ENCODE measurements at regions not wholly inside any gene's neighbourhood (a gene's known extent, or its start where the extent isn't known, plus 50 kb on each side); places are given as distances from the start of the nearest gene placed in this dataset.

GRCh38 chr6:108746366-108746765 lies 101.9 kb upstream of the ARMC2 start:
- ATAC-seq (no peak), DNase-seq (no peak)
- no peak overlapping the region for H3K4me3 ChIP-seq
- no peak overlapping the region for H3K27ac ChIP-seq
- TF ChIP-seq POLR2A (IDR thresholded peaks at IDR 0.05) (no peak), CTCF (IDR thresholded peaks at IDR 0.05 in 4 of 5, conservative IDR thresholded peaks at IDR 0.05 in 1 of 5) (no peak)
- H3K36me3 ChIP-seq = no peaks in the 10 kb centered on the region
- no peaks in the 10 kb centered on the region for H3K27me3 ChIP-seq
- peaks cover 0 to 3% of the 10 kb centered on the region in 2 donors for H3K4me1 ChIP-seq
- intact Hi-C loops (cut with DNase I; ENCODE audit: low total_unique reads) = no loop called here
- H3K9me3 ChIP-seq = no peaks in the 10 kb centered on the region
- in situ Hi-C loops (cut with MboI; ENCODE audit: low sequenced_read_pairs in 4 of 4) = no loop called here

- DNase-seq (no peak), ATAC-seq (no peak)
- Histone ChIP-seq H3K9me3 (no peaks in the 10 kb centered on the region), H3K4me3 (no peak overlapping the region), H3K27me3 (no peaks in the 10 kb centered on the region), H3K36me3 (no peaks in the 10 kb centered on the region), H3K4me1 (peaks cover 0 to 3% of the 10 kb centered on the region in 2 donors), H3K27ac (no peak overlapping the region)
- in situ Hi-C loops (cut with MboI; ENCODE audit: low sequenced_read_pairs in 4 of 4) (no loop called here), intact Hi-C loops (cut with DNase I; ENCODE audit: low total_unique reads) (no loop called here)
- TF ChIP-seq POLR2A (IDR thresholded peaks at IDR 0.05) = no peak
Measured at GRCh38 chr6:108746836-108747575, 101.2 kb upstream of the ARMC2 start.

- Histone ChIP-seq H3K4me3 (no peak overlapping the region), H3K9me3 (no peaks in the 10 kb centered on the region), H3K27ac (no peak overlapping the region), H3K36me3 (no peaks in the 10 kb centered on the region), H3K4me1 (peaks cover 0 to 3% of the 10 kb centered on the region in 2 donors), H3K27me3 (no peaks in the 10 kb centered on the region)
- TF ChIP-seq POLR2A (IDR thresholded peaks at IDR 0.05) = no peak
- no peak for TF ChIP-seq CTCF (IDR thresholded peaks at IDR 0.05 in 4 of 5, conservative IDR thresholded peaks at IDR 0.05 in 1 of 5)
- no peak for DNase-seq
- intact Hi-C loops (cut with DNase I; ENCODE audit: low total_unique reads) = no loop called here
- in situ Hi-C loops (cut with MboI; ENCODE audit: low sequenced_read_pairs in 4 of 4) = no loop called here
- no peak for ATAC-seq
Measured at GRCh38 chr6:108748055-108748454, 100.2 kb upstream of the ARMC2 start.

- Histone ChIP-seq H3K9me3 (no peaks in the 10 kb centered on the region), H3K4me1 (peaks cover 0 to 2% of the 10 kb centered on the region in 2 donors), H3K4me3 (no peak overlapping the region), H3K36me3 (no peaks in the 10 kb centered on the region), H3K27me3 (no peaks in the 10 kb centered on the region), H3K27ac (no peak overlapping the region)
- intact Hi-C loops (cut with DNase I; ENCODE audit: low total_unique reads) (no loop called here), in situ Hi-C loops (cut with MboI; ENCODE audit: low sequenced_read_pairs in 4 of 4) (no loop called here)
- no peak for DNase-seq
- ATAC-seq = no peak
- TF ChIP-seq CTCF (IDR thresholded peaks at IDR 0.05 in 4 of 5, conservative IDR thresholded peaks at IDR 0.05 in 1 of 5) (no peak), POLR2A (IDR thresholded peaks at IDR 0.05) (no peak)
Measured at GRCh38 chr6:108748959-108749358, 99.3 kb upstream of the ARMC2 start.

- ATAC-seq (no peak), DNase-seq (no peak)
- TF ChIP-seq CTCF (IDR thresholded peaks at IDR 0.05 in 4 of 5, conservative IDR thresholded peaks at IDR 0.05 in 1 of 5) = no peak
- no peak for TF ChIP-seq POLR2A (IDR thresholded peaks at IDR 0.05)
- H3K27me3 ChIP-seq = no peaks in the 10 kb centered on the region
- no peaks in the 10 kb centered on the region for H3K36me3 ChIP-seq
- no peaks in the 10 kb centered on the region for H3K9me3 ChIP-seq
- in situ Hi-C loops (cut with MboI; ENCODE audit: low sequenced_read_pairs in 4 of 4) = no loop called here
- peaks cover 4 to 8% of the 10 kb centered on the region in 2 donors for H3K4me1 ChIP-seq
- no peak overlapping the region for H3K4me3 ChIP-seq
- no peak overlapping the region for H3K27ac ChIP-seq
- intact Hi-C loops (cut with DNase I; ENCODE audit: low total_unique reads) = no loop called here
Measured at GRCh38 chr6:108750801-108751200, 97.4 kb upstream of the ARMC2 start.
